SJSA1 (cell line): ENCODE measurements at regions not wholly inside any gene's neighbourhood (a gene's known extent, or its start where the extent isn't known, plus 50 kb on each side); places are given as distances from the start of the nearest gene placed in this dataset.

Source experiments
- DNase-seq, 2 experiments: peaks; one replicate each; pipeline ENCODE4 v3.0.0-alpha.2; 2015 to 2020; ENCODE audit warnings: low spot score in 2 of 2, low read depth in 1 of 2
- H3K27ac ChIP-seq: fragments of 250-450 bp; sonication (Bioruptor Pico); 2 replicates; pipeline ENCODE4 v1.5.1; 2020; ENCODE audit warnings: mild to moderate bottlenecking, moderate library complexity
- H3K27me3 ChIP-seq: fragments of 250-450 bp; sonication (Bioruptor Pico); replicated peaks from 2 replicates; pipeline ENCODE4 v1.5.1; 2020; ENCODE audit warnings: mild to moderate bottlenecking, moderate library complexity
- H3K36me3 ChIP-seq: fragments of 250-450 bp; sonication (Bioruptor Pico); 2 replicates; pipeline ENCODE4 v1.5.1; 2020; ENCODE audit warnings: mild to moderate bottlenecking
- H3K4me1 ChIP-seq: fragments of 250-450 bp; sonication (Bioruptor Pico); replicated peaks from 2 replicates; pipeline ENCODE4 v1.6.1; 2021; ENCODE audit warnings: mild to moderate bottlenecking
- H3K4me3 ChIP-seq: fragments of 250-450 bp; sonication (Bioruptor Pico); 2 replicates; pipeline ENCODE4 v1.5.1; 2020; ENCODE audit warnings: mild to moderate bottlenecking
- H3K9me3 ChIP-seq: fragments of 250-450 bp; sonication (Bioruptor Pico); replicated peaks from 2 replicates; pipeline ENCODE4 v1.5.1; 2020; ENCODE audit warnings: mild to moderate bottlenecking

- no peak for DNase-seq
- no peaks in the 10 kb centered on the region for H3K27me3 ChIP-seq
- H3K27ac ChIP-seq: no peak overlapping the region
- no peaks in the 10 kb centered on the region for H3K9me3 ChIP-seq
- no peak overlapping the region for H3K4me3 ChIP-seq
- H3K36me3 ChIP-seq: no peaks in the 10 kb centered on the region
- H3K4me1 ChIP-seq: no peaks in the 10 kb centered on the region
These were observed 72.9 kb upstream of the FOXN3 start for GRCh38 chr14:89489761-89490437.

- no peak for DNase-seq
- no peak overlapping the region for H3K27ac ChIP-seq
- no peaks in the 10 kb centered on the region for H3K9me3 ChIP-seq
- H3K4me1 ChIP-seq: no peaks in the 10 kb centered on the region
- H3K4me3 ChIP-seq: no peak overlapping the region
- no peaks in the 10 kb centered on the region for H3K36me3 ChIP-seq
- H3K27me3 ChIP-seq: no peaks in the 10 kb centered on the region
These were observed 69.9 kb upstream of the FOXN3 start for GRCh38 chr14:89486961-89487360.

GRCh38 chr14:89486505-89486904 is 69.5 kb upstream of the FOXN3 start:
- Histone ChIP-seq H3K36me3 (no peaks in the 10 kb centered on the region), H3K27ac (no peak overlapping the region), H3K4me1 (no peaks in the 10 kb centered on the region), H3K4me3 (no peak overlapping the region), H3K27me3 (no peaks in the 10 kb centered on the region), H3K9me3 (no peaks in the 10 kb centered on the region)
- DNase-seq: no peak

GRCh38 chr14:89485264-89485663 is 68.2 kb upstream of the FOXN3 start:
- Histone ChIP-seq H3K4me1 (no peaks in the 10 kb centered on the region), H3K27ac (no peak overlapping the region), H3K36me3 (no peaks in the 10 kb centered on the region), H3K27me3 (no peaks in the 10 kb centered on the region), H3K9me3 (no peaks in the 10 kb centered on the region), H3K4me3 (no peak overlapping the region)
- DNase-seq: no peak

- no peak overlapping the region for H3K4me3 ChIP-seq
- H3K4me1 ChIP-seq: no peaks in the 10 kb centered on the region
- H3K27ac ChIP-seq: no peak overlapping the region
- H3K27me3 ChIP-seq: no peaks in the 10 kb centered on the region
- no peaks in the 10 kb centered on the region for H3K36me3 ChIP-seq
- H3K9me3 ChIP-seq: no peaks in the 10 kb centered on the region
- no peak for DNase-seq
These were observed 67.2 kb upstream of the FOXN3 start for GRCh38 chr14:89484051-89484844.

GRCh38 chr14:89481196-89481595 is 64.2 kb upstream of the FOXN3 start:
- Histone ChIP-seq H3K36me3 (no peaks in the 10 kb centered on the region), H3K9me3 (no peaks in the 10 kb centered on the region), H3K27me3 (no peaks in the 10 kb centered on the region), H3K4me3 (no peak overlapping the region), H3K27ac (no peak overlapping the region), H3K4me1 (no peaks in the 10 kb centered on the region)
- no peak for DNase-seq

- H3K27me3 ChIP-seq: no peaks in the 10 kb centered on the region
- H3K4me3 ChIP-seq: no peak overlapping the region
- H3K9me3 ChIP-seq: no peaks in the 10 kb centered on the region
- H3K4me1 ChIP-seq: no peaks in the 10 kb centered on the region
- H3K27ac ChIP-seq: no peak overlapping the region
- DNase-seq: no peak
- no peaks in the 10 kb centered on the region for H3K36me3 ChIP-seq
These were observed 63.2 kb upstream of the FOXN3 start for GRCh38 chr14:89480278-89480677.

GRCh38 chr14:89479802-89480201 is 62.8 kb upstream of the FOXN3 start:
- H3K36me3 ChIP-seq: no peaks in the 10 kb centered on the region
- H3K4me3 ChIP-seq: no peak overlapping the region
- H3K9me3 ChIP-seq: no peaks in the 10 kb centered on the region
- H3K27ac ChIP-seq: no peak overlapping the region
- DNase-seq: no peak
- no peaks in the 10 kb centered on the region for H3K27me3 ChIP-seq
- no peaks in the 10 kb centered on the region for H3K4me1 ChIP-seq

GRCh38 chr14:89477391-89477790 is 60.4 kb upstream of the FOXN3 start:
- H3K27ac ChIP-seq: no peak overlapping the region
- H3K9me3 ChIP-seq: no peaks in the 10 kb centered on the region
- H3K4me1 ChIP-seq: no peaks in the 10 kb centered on the region
- no peaks in the 10 kb centered on the region for H3K27me3 ChIP-seq
- H3K4me3 ChIP-seq: no peak overlapping the region
- no peak for DNase-seq
- no peaks in the 10 kb centered on the region for H3K36me3 ChIP-seq

GRCh38 chr14:89476354-89476896 is 59.4 kb upstream of the FOXN3 start:
- Histone ChIP-seq H3K27ac (no peak overlapping the region), H3K36me3 (no peaks in the 10 kb centered on the region), H3K4me3 (no peak overlapping the region), H3K4me1 (no peaks in the 10 kb centered on the region), H3K9me3 (no peaks in the 10 kb centered on the region), H3K27me3 (no peaks in the 10 kb centered on the region)
- DNase-seq: no peak

GRCh38 chr14:89474464-89474863 is 57.4 kb upstream of the FOXN3 start:
- H3K9me3 ChIP-seq: no peaks in the 10 kb centered on the region
- H3K27ac ChIP-seq: no peak overlapping the region
- H3K36me3 ChIP-seq: no peaks in the 10 kb centered on the region
- DNase-seq: no peak
- H3K27me3 ChIP-seq: no peaks in the 10 kb centered on the region
- H3K4me1 ChIP-seq: no peaks in the 10 kb centered on the region
- no peak overlapping the region for H3K4me3 ChIP-seq

GRCh38 chr14:89473989-89474388 is 57.0 kb upstream of the FOXN3 start:
- Histone ChIP-seq H3K27ac (no peak overlapping the region), H3K4me3 (no peak overlapping the region), H3K36me3 (no peaks in the 10 kb centered on the region), H3K4me1 (no peaks in the 10 kb centered on the region), H3K27me3 (no peaks in the 10 kb centered on the region), H3K9me3 (no peaks in the 10 kb centered on the region)
- DNase-seq: no peak

- Histone ChIP-seq H3K27ac (no peak overlapping the region), H3K27me3 (no peaks in the 10 kb centered on the region), H3K36me3 (no peaks in the 10 kb centered on the region), H3K4me3 (no peak overlapping the region), H3K9me3 (no peaks in the 10 kb centered on the region), H3K4me1 (no peaks in the 10 kb centered on the region)
- no peak for DNase-seq
These were observed 56.5 kb upstream of the FOXN3 start for GRCh38 chr14:89473569-89473968.

- no peak for DNase-seq
- Histone ChIP-seq H3K9me3 (no peaks in the 10 kb centered on the region), H3K27ac (no peak overlapping the region), H3K4me3 (no peak overlapping the region), H3K27me3 (no peaks in the 10 kb centered on the region), H3K4me1 (no peaks in the 10 kb centered on the region), H3K36me3 (no peaks in the 10 kb centered on the region)
These were observed 53.4 kb upstream of the FOXN3 start for GRCh38 chr14:89470401-89470800.
